Liver (tissue), 2 donors: ENCODE measurements at regions not wholly inside any gene's neighbourhood (a gene's known extent, or its start where the extent isn't known, plus 50 kb on each side); places are given as distances from the start of the nearest gene placed in this dataset.

Experiments used
- CTCF ChIP-seq: fragments of 150-350 bp; IDR thresholded peaks from 2 replicates; pipeline ENCODE4 v1.5.1; 2017; ENCODE audit warnings: improper control_type of control experiment, low read depth, low read length; ENCODE audit not compliant: missing input control
- ZBTB33 ChIP-seq: IDR thresholded peaks from 2 replicates; pipeline ENCODE4 v1.6.1; 2016; ENCODE audit warnings: antibody characterized with exemption
- donor health status: healthy.

GRCh38 chr6:139738801-139739455 is 364.5 kb upstream of the CITED2 start:
- no peak for TF ChIP-seq ZBTB33
- no peak for TF ChIP-seq CTCF
